Progenitor cell of endocrine pancreas (in vitro differentiated cells): ENCODE measurements at regions not wholly inside any gene's neighbourhood (a gene's known extent, or its start where the extent isn't known, plus 50 kb on each side); places are given as distances from the start of the nearest gene placed in this dataset.

Source experiments
- DNase-seq: peaks from one replicate; pipeline ENCODE4 v3.0.0; 2021; ENCODE audit warnings: low spot score; ENCODE audit not compliant: unreplicated experiment
- H3K27ac Mint-ChIP-seq: 2 replicates; pipeline ENCODE4 v1.8.0; 2021; ENCODE audit warnings: mild to moderate bottlenecking, moderate library complexity, mixed read lengths
- H3K27me3 Mint-ChIP-seq: 2 replicates; pipeline ENCODE4 v1.8.0; 2021; ENCODE audit warnings: mixed read lengths
- H3K36me3 Mint-ChIP-seq: 2 replicates; pipeline ENCODE4 v1.8.0; 2022; ENCODE audit warnings: mixed read lengths; ENCODE audit not compliant: insufficient read depth
- H3K4me1 Mint-ChIP-seq: 2 replicates; pipeline ENCODE4 v1.8.0; 2021; ENCODE audit warnings: low read depth, mixed read lengths
- H3K4me3 Mint-ChIP-seq: 2 replicates; pipeline ENCODE4 v1.8.0; 2021; ENCODE audit warnings: low read depth, mild to moderate bottlenecking, moderate library complexity, mixed read lengths
- H3K9me3 Mint-ChIP-seq: 2 replicates; pipeline ENCODE4 v1.8.0; 2021; ENCODE audit warnings: low read depth, mixed read lengths
- CTCF ChIP-seq: fragments of 200-600 bp; sonication (generic); IDR thresholded peaks from one replicate; pipeline ENCODE4 v1.5.0; 2021; ENCODE audit warnings: antibody characterized with exemption, mild to moderate bottlenecking; ENCODE audit not compliant: unreplicated experiment

- peaks cover 30% of the 10 kb centered on the region for H3K27me3 Mint-ChIP-seq
- DNase-seq, result no peak
- H3K9me3 Mint-ChIP-seq, result no peaks in the 10 kb centered on the region
- no peak for TF ChIP-seq CTCF
- no peak overlapping the region for H3K4me3 Mint-ChIP-seq
- no peaks in the 10 kb centered on the region for H3K4me1 Mint-ChIP-seq
- H3K27ac Mint-ChIP-seq, result no peak overlapping the region
- no peaks in the 10 kb centered on the region for H3K36me3 Mint-ChIP-seq
Observed at GRCh38 chr15:93803421-93804152, 427.8 kb upstream of the MCTP2 start.

- TF ChIP-seq CTCF, result no peak
- Mint-ChIP-seq H3K36me3 (no peaks in the 10 kb centered on the region), H3K4me3 (no peak overlapping the region), H3K9me3 (no peaks in the 10 kb centered on the region), H3K27ac (no peak overlapping the region), H3K4me1 (no peaks in the 10 kb centered on the region), H3K27me3 (peaks cover 26% of the 10 kb centered on the region)
- no peak for DNase-seq
Observed at GRCh38 chr15:93801206-93801605, 430.2 kb upstream of the MCTP2 start.

GRCh38 chr15:93800805-93801204, 430.6 kb upstream of the MCTP2 start:
- H3K4me3 Mint-ChIP-seq, result no peak overlapping the region
- H3K36me3 Mint-ChIP-seq, result no peaks in the 10 kb centered on the region
- no peak for DNase-seq
- no peaks in the 10 kb centered on the region for H3K4me1 Mint-ChIP-seq
- H3K9me3 Mint-ChIP-seq, result no peaks in the 10 kb centered on the region
- no peak overlapping the region for H3K27ac Mint-ChIP-seq
- peaks cover 23% of the 10 kb centered on the region for H3K27me3 Mint-ChIP-seq
- TF ChIP-seq CTCF, result no peak

GRCh38 chr15:93789441-93789840, 441.9 kb upstream of the MCTP2 start:
- Mint-ChIP-seq H3K36me3 (no peaks in the 10 kb centered on the region), H3K27ac (no peak overlapping the region), H3K27me3 (peaks cover 9% of the 10 kb centered on the region), H3K9me3 (peaks cover 19% of the 10 kb centered on the region), H3K4me3 (no peak overlapping the region), H3K4me1 (no peaks in the 10 kb centered on the region)
- TF ChIP-seq CTCF, result no peak
- DNase-seq, result no peak

GRCh38 chr15:93780073-93780472, 451.3 kb upstream of the MCTP2 start:
- Mint-ChIP-seq H3K27ac (no peak overlapping the region), H3K27me3 (no peaks in the 10 kb centered on the region), H3K36me3 (no peaks in the 10 kb centered on the region), H3K4me1 (no peaks in the 10 kb centered on the region), H3K4me3 (no peak overlapping the region), H3K9me3 (no peaks in the 10 kb centered on the region)
- no peak for DNase-seq
- TF ChIP-seq CTCF, result no peak
